Stimulated activated CD4-positive, alpha-beta T cell treated with anti-CD3 and anti-CD28 coated beads, Interleukin-12 subunit alpha, Interleukin-12 subunit beta, amount 100 ng/mL, for 48 hours (primary cell): ENCODE measurements at regions not wholly inside any gene's neighbourhood (a gene's known extent, or its start where the extent isn't known, plus 50 kb on each side); places are given as distances from the start of the nearest gene placed in this dataset.
"Not testable (repeated sequence)": the region's sequence is repeated elsewhere in the genome, so short reads cannot be mapped to it uniquely, and the experiment has no call there.

Experiments
- DNase-seq, 3 donors: peaks; one replicate each; pipeline ENCODE4 v3.0.0-alpha.2; 2020; ENCODE audit warnings: low read depth in 2 of 3, low spot score in 1 of 3

GRCh38 chr2:199040522-199040921 lies 417.2 kb downstream of the SATB2 start:
- no peak for DNase-seq

- not testable (repeated sequence) for DNase-seq
Observed at GRCh38 chr2:199033761-199034160, 424.0 kb downstream of the SATB2 start.

- DNase-seq = no peak
Observed at GRCh38 chr2:199025146-199025545, 432.6 kb downstream of the SATB2 start.

GRCh38 chr2:199024224-199024623 lies 433.5 kb downstream of the SATB2 start:
- DNase-seq = no peak

GRCh38 chr2:199019898-199020507 lies 437.7 kb downstream of the SATB2 start:
- no peak for DNase-seq

- DNase-seq = no peak
Observed at GRCh38 chr2:199018826-199019225, 438.9 kb downstream of the SATB2 start.

GRCh38 chr2:199015072-199015471 lies 442.7 kb downstream of the SATB2 start:
- DNase-seq = no peak

- no peak for DNase-seq
Observed at GRCh38 chr2:199014226-199014625, 443.5 kb downstream of the SATB2 start.

- no peak for DNase-seq
Observed at GRCh38 chr2:199011908-199012307, 445.8 kb downstream of the SATB2 start.

- DNase-seq = no peak
Observed at GRCh38 chr2:198994678-198995077, 463.1 kb downstream of the SATB2 start.

- no peak for DNase-seq
Observed at GRCh38 chr2:198991431-198991830, 466.3 kb downstream of the SATB2 start.

- no peak for DNase-seq
Observed at GRCh38 chr2:198975779-198976178, 482.0 kb downstream of the SATB2 start.

- DNase-seq = no peak
Observed at GRCh38 chr2:198973785-198974184, 484.0 kb downstream of the SATB2 start.

GRCh38 chr2:198973181-198973580 lies 484.6 kb downstream of the SATB2 start:
- no peak for DNase-seq

GRCh38 chr2:198968545-198968944 lies 489.2 kb downstream of the SATB2 start:
- DNase-seq = no peak

GRCh38 chr2:198966269-198966668 lies 491.5 kb downstream of the SATB2 start:
- no peak for DNase-seq

- DNase-seq = no peak
Observed at GRCh38 chr2:198961547-198961946, 496.2 kb downstream of the SATB2 start.

GRCh38 chr2:198957181-198957580 lies 500.6 kb downstream of the SATB2 start:
- DNase-seq = no peak

GRCh38 chr2:198953328-198953727 lies 504.4 kb downstream of the SATB2 start:
- DNase-seq = no peak

- DNase-seq = no peak
Observed at GRCh38 chr2:198950803-198951202, 506.9 kb downstream of the SATB2 start.

- DNase-seq = no peak
Observed at GRCh38 chr2:198945496-198945895, 512.2 kb downstream of the SATB2 start.

GRCh38 chr2:198930170-198930569 lies 527.6 kb downstream of the SATB2 start:
- no peak for DNase-seq

- no peak for DNase-seq
Observed at GRCh38 chr2:198928026-198928425, 529.7 kb downstream of the SATB2 start.
